ENCODE measurements at regions not wholly inside any gene's neighbourhood (a gene's known extent, or its start where the extent isn't known, plus 50 kb on each side); places are given as distances from the start of the nearest gene placed in this dataset.

- TF ChIP-seq CTCF (IDR thresholded peaks at IDR 0.05) (no peak), POLR2A (IDR thresholded peaks at IDR 0.05) (no peak)
These were observed 542.0 kb downstream of the FAM181B start for GRCh38 chr11:82191695-82192094.

All from heart left ventricle (tissue), 13 donors.